DMS 273 (cell line): ENCODE measurements at regions not wholly inside any gene's neighbourhood (a gene's known extent, or its start where the extent isn't known, plus 50 kb on each side); places are given as distances from the start of the nearest gene placed in this dataset.
A peak's percentile ranks its signal among the peaks of the same experiment; 100 is the strongest.

ENCODE experiments used
- DNase-seq: peaks from one replicate; lab custom pipeline; 2025; ENCODE audit not compliant: unreplicated experiment; lab: John Stamatoyannopoulos, UW

- peak; percentile 62 for DNase-seq
Measured at GRCh38 chr4:149296503-149296902, 519.1 kb downstream of the IQCM start.

- DNase-seq = no peak
Measured at GRCh38 chr4:149296084-149296483, 519.6 kb downstream of the IQCM start.

DNA sequence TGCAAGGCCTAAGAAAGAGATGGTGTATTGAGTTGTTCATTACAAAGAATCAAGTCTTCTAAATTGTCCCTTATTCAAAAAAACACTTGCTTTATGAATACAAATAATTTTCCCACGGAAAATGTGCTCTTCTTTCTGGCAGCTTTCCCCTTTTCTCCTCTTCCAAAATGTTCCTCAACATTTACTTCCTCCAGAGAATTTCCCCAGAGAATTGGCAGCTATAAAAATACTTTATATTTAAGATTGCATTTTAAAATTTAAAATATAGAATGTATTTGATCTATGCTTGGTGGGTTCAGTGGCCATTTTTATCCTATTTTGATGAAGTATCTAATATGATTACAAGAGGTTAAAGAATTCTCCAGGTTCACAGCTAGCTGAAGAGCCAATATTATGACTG lies 521.0 kb downstream of the IQCM start:
- no peak for DNase-seq

- DNase-seq = no peak
Measured at GRCh38 chr4:149293046-149293649, 522.5 kb downstream of the IQCM start.

DNA sequence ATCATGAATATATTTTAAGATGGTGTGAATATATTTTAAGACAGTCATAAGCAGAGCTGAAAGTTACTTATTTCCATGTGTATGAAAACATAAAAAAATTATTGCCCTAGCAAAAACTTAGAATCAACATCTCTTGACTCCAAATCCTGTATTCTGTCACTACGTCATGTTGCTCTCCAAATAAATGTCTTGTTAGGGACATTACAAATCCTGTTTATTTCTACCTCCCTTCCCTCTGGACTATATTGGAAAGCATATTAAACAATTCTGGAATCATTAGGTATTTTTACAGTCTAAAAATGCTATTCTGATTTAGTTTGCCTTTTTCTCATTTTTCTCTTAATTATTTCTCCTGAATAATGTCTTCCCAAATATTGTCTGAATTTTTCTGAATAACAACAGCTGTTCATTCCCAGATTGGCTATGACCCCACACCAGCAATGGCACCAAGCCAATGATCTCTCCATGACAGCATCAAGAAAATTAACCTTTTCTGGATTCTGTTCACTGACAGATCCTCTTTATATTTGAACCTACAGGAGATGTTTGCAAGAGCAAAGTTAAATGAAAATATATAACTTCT lies 523.1 kb downstream of the IQCM start:
- peak; percentile 72 for DNase-seq

GRCh38 chr4:149291463-149291862 lies 524.2 kb downstream of the IQCM start:
- peak; percentile 55 for DNase-seq

- no peak for DNase-seq
Measured at GRCh38 chr4:149280806-149281205, 534.8 kb downstream of the IQCM start.

DNA sequence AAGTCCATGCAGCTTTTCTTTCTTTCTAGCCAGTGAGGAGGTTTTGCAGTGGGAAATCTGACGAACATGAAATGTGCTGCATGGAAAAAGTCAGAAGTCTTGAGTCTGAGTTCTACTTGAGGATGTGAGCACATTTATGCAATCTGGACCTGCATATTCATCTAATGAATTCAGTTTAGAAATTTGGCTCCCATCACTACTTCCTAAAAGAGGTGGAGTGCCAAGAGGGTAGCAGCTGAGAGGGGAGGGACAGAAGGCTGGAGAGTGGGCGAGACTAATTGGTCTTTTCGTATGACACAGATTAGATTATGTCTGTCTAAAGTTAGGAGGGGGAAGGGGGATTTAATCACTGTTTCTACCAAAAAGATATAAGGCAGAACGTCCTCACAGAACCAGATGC lies 535.9 kb downstream of the IQCM start:
- DNase-seq = peak; percentile 71

- DNase-seq = peak; percentile 46
Measured at GRCh38 chr4:149279331-149279730, 536.3 kb downstream of the IQCM start.

DNA sequence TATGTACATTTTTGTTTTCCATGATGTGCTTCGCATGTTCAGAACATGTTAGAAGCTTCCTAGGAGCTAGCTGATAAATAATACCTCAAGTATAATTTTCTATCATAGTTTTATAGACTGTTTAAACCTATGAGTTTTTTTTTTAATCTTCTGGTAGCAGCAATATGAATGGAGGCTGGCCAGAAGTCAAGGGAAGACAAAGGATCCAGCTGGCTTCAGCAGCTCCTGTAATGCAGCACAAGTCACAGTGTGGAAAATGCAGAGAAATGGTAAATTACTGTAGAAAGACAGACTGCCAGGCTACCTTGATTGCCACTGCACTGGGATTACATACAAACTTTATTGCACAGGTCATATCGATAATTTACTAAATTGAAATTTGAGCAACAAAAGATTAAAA lies 537.9 kb downstream of the IQCM start:
- no peak for DNase-seq

- DNase-seq = no peak
Measured at GRCh38 chr4:149269835-149270234, 545.8 kb downstream of the IQCM start.

- DNase-seq = no peak
Measured at GRCh38 chr4:149266301-149266700, 549.3 kb downstream of the IQCM start.

DNA sequence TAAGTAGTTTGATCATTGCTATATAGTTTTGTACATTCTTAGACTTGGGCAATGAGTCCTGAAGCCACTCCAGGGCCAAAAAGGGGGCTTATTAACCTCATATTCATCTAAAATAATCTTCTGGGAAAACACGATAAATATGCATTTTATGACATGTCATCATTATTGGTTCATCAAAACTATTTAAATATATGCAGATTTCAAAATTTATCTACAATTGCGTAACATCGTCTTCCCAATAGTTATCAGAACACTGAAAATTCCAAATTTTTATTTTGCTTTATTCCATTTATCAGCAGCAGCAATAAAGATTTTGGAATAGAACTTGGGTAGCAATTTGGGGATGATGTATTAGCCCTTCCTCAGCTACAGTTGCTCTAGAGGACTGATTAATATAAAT lies 550.0 kb downstream of the IQCM start:
- DNase-seq = no peak

DNA sequence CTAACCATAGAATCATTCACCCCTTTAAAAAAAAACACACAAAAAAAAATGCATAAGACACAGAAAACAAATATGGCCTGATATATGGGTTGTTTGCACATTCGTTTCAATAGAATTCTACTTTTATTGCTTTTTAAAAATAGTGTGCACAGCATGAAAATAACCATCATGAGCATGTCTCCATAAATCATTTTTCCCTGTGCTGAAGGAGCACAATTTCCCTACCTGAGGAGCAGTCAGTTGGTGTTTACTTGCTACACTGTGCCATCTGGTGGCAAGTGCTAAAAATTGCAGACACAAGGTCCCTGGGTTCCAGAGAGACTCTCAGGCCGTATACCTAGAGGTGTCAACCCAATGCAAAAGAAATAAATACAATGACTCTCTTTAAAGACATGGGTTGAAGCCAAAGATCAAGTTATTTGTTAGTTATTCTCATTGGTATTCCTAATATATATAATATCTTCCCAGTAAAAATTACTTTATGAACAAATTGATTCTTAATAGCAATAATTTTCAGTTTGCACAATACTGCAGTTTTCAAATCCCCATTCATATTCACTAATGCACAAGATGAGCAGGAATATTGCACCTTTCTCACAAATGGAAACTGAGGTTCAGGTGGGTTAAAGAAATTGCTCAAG lies 551.4 kb downstream of the IQCM start:
- DNase-seq = peak; percentile 61

DNA sequence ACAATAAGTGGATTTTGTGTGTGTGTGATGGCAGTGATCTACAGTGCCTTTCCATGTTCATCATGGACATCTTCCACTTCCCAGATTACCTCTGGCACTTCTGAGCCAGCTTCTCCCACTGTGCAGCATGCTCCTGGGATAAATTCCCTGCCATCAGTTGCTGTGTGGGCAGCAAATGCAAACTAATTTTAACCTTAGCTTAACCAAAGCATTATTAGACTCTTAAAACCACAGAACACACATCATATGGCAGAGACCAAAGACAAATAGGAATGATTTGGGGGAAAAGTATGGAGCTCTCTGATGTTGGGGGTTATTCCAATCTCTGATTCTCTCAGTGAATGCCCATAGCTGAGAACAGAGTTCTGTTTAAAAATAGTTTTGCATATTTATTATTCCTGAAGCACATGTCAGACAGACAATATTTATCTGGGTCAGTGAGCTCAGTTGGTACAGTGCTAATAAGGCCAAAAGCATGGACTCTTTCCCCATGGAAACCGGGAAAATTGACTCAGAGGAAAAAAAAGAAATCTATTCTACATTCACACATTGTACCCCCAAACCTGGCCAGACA lies 567.4 kb downstream of the IQCM start:
- DNase-seq = no peak

GRCh38 chr4:149247164-149247563 lies 568.5 kb downstream of the IQCM start:
- no peak for DNase-seq

DNA sequence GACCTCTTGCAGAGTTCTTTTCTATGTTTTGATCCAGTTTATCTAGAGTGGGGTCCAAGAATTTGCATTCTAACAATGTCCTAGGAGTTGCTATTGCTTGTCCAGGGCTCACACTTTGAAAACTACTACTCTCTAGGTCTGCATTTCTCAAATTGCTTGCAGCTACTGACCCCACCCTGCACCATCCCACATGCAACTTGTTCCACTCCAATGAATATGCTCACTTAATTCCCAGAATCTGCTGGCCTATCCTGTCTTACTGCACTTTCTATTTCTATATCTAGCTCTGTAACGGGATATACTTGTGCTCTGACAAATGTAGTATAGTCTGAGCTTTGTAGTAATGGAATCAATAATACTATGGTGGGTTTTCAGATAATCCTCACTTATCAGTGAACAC lies 570.3 kb downstream of the IQCM start:
- DNase-seq = no peak

GRCh38 chr4:149238097-149238496 lies 577.5 kb downstream of the IQCM start:
- no peak for DNase-seq

- no peak for DNase-seq
Measured at GRCh38 chr4:149234798-149235197, 580.8 kb downstream of the IQCM start.

- no peak for DNase-seq
Measured at GRCh38 chr4:149223659-149224058, 592.0 kb downstream of the IQCM start.

DNA sequence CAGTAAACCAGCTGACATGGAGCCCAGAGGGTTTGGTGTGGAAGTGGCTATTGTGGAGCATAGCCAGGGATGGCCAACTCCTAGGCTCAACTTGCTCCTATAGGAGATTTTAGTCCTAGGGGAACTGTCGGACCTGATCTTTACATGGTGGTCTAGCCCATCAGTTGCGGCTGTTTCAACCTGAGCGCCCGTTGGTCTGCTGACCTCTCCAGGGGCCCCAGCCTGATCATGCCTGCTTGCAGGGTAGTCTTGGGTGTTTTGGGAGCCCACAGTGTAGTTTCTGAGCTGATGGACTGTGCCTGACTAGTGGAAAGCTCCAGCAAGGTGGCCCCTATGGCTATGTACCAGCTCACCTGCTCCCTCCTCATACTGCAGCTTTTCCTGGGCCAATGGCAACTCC lies 597.0 kb downstream of the IQCM start:
- DNase-seq = no peak

- DNase-seq = no peak
Measured at GRCh38 chr4:149214301-149214700, 601.3 kb downstream of the IQCM start.
